ENCODE measurements at regions not wholly inside any gene's neighbourhood (a gene's known extent, or its start where the extent isn't known, plus 50 kb on each side); places are given as distances from the start of the nearest gene placed in this dataset.

GRCh38 chr5:51944500-51945125 is 561.4 kb downstream of the ISL1 start:
- no peak for DNase-seq (ENCODE audit: low read depth)

GRCh38 chr5:51958473-51958872 is 575.2 kb downstream of the ISL1 start:
- DNase-seq (ENCODE audit: low read depth): no peak

- DNase-seq (ENCODE audit: low read depth): no peak
Measured at GRCh38 chr5:51960617-51961121, 577.4 kb downstream of the ISL1 start.

GRCh38 chr5:51961154-51961562 is 577.9 kb downstream of the ISL1 start:
- DNase-seq (ENCODE audit: low read depth): no peak

- no peak for DNase-seq (ENCODE audit: low read depth)
Measured at GRCh38 chr5:51968756-51969155, 585.5 kb downstream of the ISL1 start.

GRCh38 chr5:51974834-51975233 is 591.6 kb downstream of the ISL1 start:
- no peak for DNase-seq (ENCODE audit: low read depth)

- DNase-seq (ENCODE audit: low read depth): no peak
Measured at GRCh38 chr5:51977014-51977413, 593.8 kb downstream of the ISL1 start.

- DNase-seq (ENCODE audit: low read depth): no peak
Measured at GRCh38 chr5:51983161-51983560, 599.9 kb downstream of the ISL1 start.

- no peak for DNase-seq (ENCODE audit: low read depth)
Measured at GRCh38 chr5:51986733-51987132, 603.5 kb downstream of the ISL1 start.

- no peak for DNase-seq (ENCODE audit: low read depth)
Measured at GRCh38 chr5:51987239-51987638, 604.0 kb downstream of the ISL1 start.

GRCh38 chr5:51987669-51988209 is 604.5 kb downstream of the ISL1 start:
- DNase-seq (ENCODE audit: low read depth): no peak

- DNase-seq (ENCODE audit: low read depth): no peak
Measured at GRCh38 chr5:51988634-51989033, 605.4 kb downstream of the ISL1 start.

- DNase-seq (ENCODE audit: low read depth): no peak
Measured at GRCh38 chr5:51990241-51990640, 607.0 kb downstream of the ISL1 start.

- no peak for DNase-seq (ENCODE audit: low read depth)
Measured at GRCh38 chr5:51990661-51991180, 607.5 kb downstream of the ISL1 start.

- DNase-seq (ENCODE audit: low read depth): no peak
Measured at GRCh38 chr5:51991940-51992339, 608.7 kb downstream of the ISL1 start.

GRCh38 chr5:51995773-51996306 is 612.6 kb downstream of the ISL1 start:
- DNase-seq (ENCODE audit: low read depth): no peak

- no peak for DNase-seq (ENCODE audit: low read depth)
Measured at GRCh38 chr5:51996356-51996861, 613.2 kb downstream of the ISL1 start.

- DNase-seq (ENCODE audit: low read depth): no peak
Measured at GRCh38 chr5:51997500-51997899, 614.3 kb downstream of the ISL1 start.

GRCh38 chr5:51997949-51998348 is 614.7 kb downstream of the ISL1 start:
- DNase-seq (ENCODE audit: low read depth): no peak

- no peak for DNase-seq (ENCODE audit: low read depth)
Measured at GRCh38 chr5:52007230-52007858, 624.1 kb downstream of the ISL1 start.

- no peak for DNase-seq (ENCODE audit: low read depth)
Measured at GRCh38 chr5:52010454-52010853, 627.2 kb downstream of the ISL1 start.

GRCh38 chr5:52013523-52013922 is 630.3 kb downstream of the ISL1 start:
- DNase-seq (ENCODE audit: low read depth): no peak

- DNase-seq (ENCODE audit: low read depth): no peak
Measured at GRCh38 chr5:52015760-52016159, 632.5 kb downstream of the ISL1 start.
